ENCODE measurements at regions not wholly inside any gene's neighbourhood (a gene's known extent, or its start where the extent isn't known, plus 50 kb on each side); places are given as distances from the start of the nearest gene placed in this dataset.
A peak's percentile ranks its signal among the peaks of the same experiment; 100 is the strongest.

DNA sequence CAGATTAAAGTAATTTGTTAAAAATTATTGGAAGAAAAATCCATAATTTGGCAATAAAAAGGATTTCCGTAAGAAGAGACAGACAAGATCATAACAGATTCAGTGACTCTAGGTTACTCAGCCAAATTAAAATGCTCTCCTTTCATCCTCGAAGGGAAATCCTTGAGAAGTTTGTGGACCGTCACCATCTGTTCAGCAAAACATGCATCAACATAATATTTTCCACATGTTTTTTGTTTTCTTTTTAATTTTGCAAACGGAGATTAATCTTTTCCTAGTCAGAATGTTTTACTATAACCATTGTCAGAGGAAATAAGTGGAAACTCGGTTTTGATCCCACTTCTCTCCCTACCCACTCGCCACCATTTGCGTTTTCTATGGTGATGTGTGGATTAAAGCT is 128.3 kb downstream of the TMCO5A start:
- Histone ChIP-seq H4K20me1 (ENCODE audit: insufficient read depth, low read length) (no peaks in the 10 kb centered on the region), H3K4me2 (replicated peaks; ENCODE audit: extremely low read depth, low read length, poor library complexity, severe bottlenecking) (no peak overlapping the region), H3K36me3 (replicated peaks in 1 of 2; ENCODE audit: control insufficient read depth in 1 of 2, insufficient read depth in 2 of 2, low read length in 2 of 2) (no peaks in the 10 kb centered on the region), H3K27ac (ENCODE audit: low read depth in 1 of 2, low read length in 2 of 2) (no peak overlapping the region), H3K79me2 (ENCODE audit: insufficient read depth, low read length) (no peaks in the 10 kb centered on the region), H3K9ac (ENCODE audit: insufficient read depth, low read length, poor library complexity, severe bottlenecking) (no peak overlapping the region), H3K27me3 (ENCODE audit: control insufficient read depth in 2 of 2, insufficient read depth in 2 of 2, low read length in 2 of 2) (no peaks in the 10 kb centered on the region), H3K4me1 (ENCODE audit: control insufficient read depth in 1 of 2, insufficient read depth in 2 of 2, low read length in 2 of 2) (peaks cover 15 to 17% of the 10 kb centered on the region in 2 donors), H2AFZ (ENCODE audit: insufficient read depth, low read depth, low read length, poor library complexity, severe bottlenecking) (no peak overlapping the region), H3K4me3 (replicated peaks in 1 of 3; ENCODE audit: low read depth in 2 of 3, low read length in 3 of 3) (no peak overlapping the region), H3K9me3 (replicated peaks in 1 of 2; ENCODE audit: control insufficient read depth in 1 of 2, insufficient read depth in 1 of 2, low read length in 2 of 2) (no peaks in the 10 kb centered on the region)
- DNase-seq, result no peak
- Mint-ChIP-seq H3K9me3 (no peaks in the 10 kb centered on the region), H3K27me3 (ENCODE audit: low read depth in 3 of 3) (peaks cover 4 to 10% (median 4%) of the 10 kb centered on the region in 3 donors), H3K4me1 (peaks cover 29% of the 10 kb centered on the region), H3K4me3 (no peak overlapping the region), H3K27ac (no peak overlapping the region), H3K36me3 (no peaks in the 10 kb centered on the region)
- intact Hi-C loops (cut with micrococcal nuclease), result no loop called here
- TF ChIP-seq, protein P1, sequence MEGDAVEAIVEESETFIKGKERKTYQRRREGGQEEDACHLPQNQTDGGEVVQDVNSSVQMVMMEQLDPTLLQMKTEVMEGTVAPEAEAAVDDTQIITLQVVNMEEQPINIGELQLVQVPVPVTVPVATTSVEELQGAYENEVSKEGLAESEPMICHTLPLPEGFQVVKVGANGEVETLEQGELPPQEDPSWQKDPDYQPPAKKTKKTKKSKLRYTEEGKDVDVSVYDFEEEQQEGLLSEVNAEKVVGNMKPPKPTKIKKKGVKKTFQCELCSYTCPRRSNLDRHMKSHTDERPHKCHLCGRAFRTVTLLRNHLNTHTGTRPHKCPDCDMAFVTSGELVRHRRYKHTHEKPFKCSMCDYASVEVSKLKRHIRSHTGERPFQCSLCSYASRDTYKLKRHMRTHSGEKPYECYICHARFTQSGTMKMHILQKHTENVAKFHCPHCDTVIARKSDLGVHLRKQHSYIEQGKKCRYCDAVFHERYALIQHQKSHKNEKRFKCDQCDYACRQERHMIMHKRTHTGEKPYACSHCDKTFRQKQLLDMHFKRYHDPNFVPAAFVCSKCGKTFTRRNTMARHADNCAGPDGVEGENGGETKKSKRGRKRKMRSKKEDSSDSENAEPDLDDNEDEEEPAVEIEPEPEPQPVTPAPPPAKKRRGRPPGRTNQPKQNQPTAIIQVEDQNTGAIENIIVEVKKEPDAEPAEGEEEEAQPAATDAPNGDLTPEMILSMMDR (IDR thresholded peaks at IDR 0.05), result no peak
- 100% methylated on average over 3 of the region's 7 CpGs for WGBS (ENCODE audit: insufficient coverage)

DNA sequence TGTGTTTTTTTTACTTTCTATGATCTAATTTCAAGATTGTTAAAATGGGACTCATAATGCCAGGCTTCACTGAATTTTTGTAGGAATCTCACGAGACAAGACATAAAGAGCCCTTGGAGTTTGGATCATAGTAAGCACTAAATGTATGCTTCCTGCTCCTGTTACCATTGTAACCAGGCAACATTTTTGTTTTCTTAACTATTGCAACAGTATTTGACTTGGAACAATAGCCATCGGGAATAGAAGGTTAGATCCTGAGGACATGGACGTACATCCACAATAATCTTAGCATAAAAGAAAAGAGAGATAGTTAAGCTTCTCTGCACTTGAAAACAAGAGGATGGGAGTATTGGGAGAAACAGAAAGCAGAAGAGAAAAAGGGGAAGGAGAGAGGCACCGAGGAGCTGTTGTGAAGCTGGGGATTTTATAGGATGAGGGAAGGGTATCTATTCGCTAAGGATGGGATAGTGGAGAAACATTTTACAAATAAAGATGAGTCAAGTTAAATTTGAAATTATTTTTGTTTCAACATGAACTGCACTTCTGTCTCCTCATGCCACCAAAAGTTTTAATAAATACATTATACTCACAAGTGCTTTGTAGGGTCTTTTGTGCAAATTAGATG is 131.4 kb downstream of the TMCO5A start:
- WGBS (ENCODE audit: insufficient coverage), result 0% methylated on average over 1 of the region's 5 CpGs
- Histone ChIP-seq H3K27ac (ENCODE audit: low read depth in 1 of 2, low read length in 2 of 2) (peak overlapping the region in 1 of 2 donors; percentile 50), H3K9ac (ENCODE audit: insufficient read depth, low read length, poor library complexity, severe bottlenecking) (no peak overlapping the region), H3K4me2 (replicated peaks; ENCODE audit: extremely low read depth, low read length, poor library complexity, severe bottlenecking) (peak overlapping the region; percentile 25), H4K20me1 (ENCODE audit: insufficient read depth, low read length) (no peaks in the 10 kb centered on the region), H2AFZ (ENCODE audit: insufficient read depth, low read depth, low read length, poor library complexity, severe bottlenecking) (no peak overlapping the region), H3K27me3 (ENCODE audit: control insufficient read depth in 2 of 2, insufficient read depth in 2 of 2, low read length in 2 of 2) (no peaks in the 10 kb centered on the region), H3K4me3 (replicated peaks in 1 of 3; ENCODE audit: low read depth in 2 of 3, low read length in 3 of 3) (peak overlapping the region in 1 of 3 experiments; percentile 9), H3K4me1 (ENCODE audit: control insufficient read depth in 1 of 2, insufficient read depth in 2 of 2, low read length in 2 of 2) (peaks cover 40 to 45% of the 10 kb centered on the region in 2 donors), H3K36me3 (replicated peaks in 1 of 2; ENCODE audit: control insufficient read depth in 1 of 2, insufficient read depth in 2 of 2, low read length in 2 of 2) (no peaks in the 10 kb centered on the region), H3K9me3 (replicated peaks in 1 of 2; ENCODE audit: control insufficient read depth in 1 of 2, insufficient read depth in 1 of 2, low read length in 2 of 2) (no peaks in the 10 kb centered on the region), H3K79me2 (ENCODE audit: insufficient read depth, low read length) (no peaks in the 10 kb centered on the region)
- intact Hi-C loops (cut with micrococcal nuclease), result loop anchor here in 1 of 2 donors (5.0 kb wide), 1 partner anchor 49 kb away; no protein-coding TSS in a partner anchor
- peaks cover 52% of the 10 kb centered on the region for H3K4me1 Mint-ChIP-seq
- no peak overlapping the region for H3K4me3 Mint-ChIP-seq
- peaks cover 0 to 1% of the 10 kb centered on the region in 2 donors for H3K36me3 Mint-ChIP-seq
- H3K27me3 Mint-ChIP-seq (ENCODE audit: low read depth in 3 of 3), result peaks cover 1 to 6% (median 5%) of the 10 kb centered on the region in 3 donors
- no peaks in the 10 kb centered on the region for H3K9me3 Mint-ChIP-seq
- peak in 2 of 3 donors; percentile 12 to 72 for DNase-seq
- TF ChIP-seq, protein P1 (IDR thresholded peaks at IDR 0.05), result no peak
- peak overlapping the region in 6 of 7 donors; percentile 14 to 82 (median 39) for H3K27ac Mint-ChIP-seq

All from CD14-positive monocyte (primary cell).